Stomach (tissue), 4 donors: ENCODE measurements at regions not wholly inside any gene's neighbourhood (a gene's known extent, or its start where the extent isn't known, plus 50 kb on each side); places are given as distances from the start of the nearest gene placed in this dataset.

ENCODE experiments used
- CTCF ChIP-seq, 7 experiments: fragments of 450-650 bp in 4 of 7; fragments of 200-600 bp in 3 of 7; sonication (generic) in 3 of 7; IDR thresholded peaks; one replicate each; pipeline ENCODE4 v1.5.1; 2016 to 2019; ENCODE audit warnings: antibody characterized with exemption in 7 of 7, control low read depth in 2 of 7, mild to moderate bottlenecking in 1 of 7
- EP300 ChIP-seq: sonication (generic); formaldehyde crosslinking; IDR thresholded peaks from one replicate; pipeline ENCODE4 v1.6.1; 2017; ENCODE audit warnings: antibody characterized with exemption

GRCh38 chr18:46335534-46336101 is 231.4 kb downstream of the HAUS1 start:
- no peak for TF ChIP-seq CTCF (IDR thresholded peaks at IDR 0.05)
- no peak for TF ChIP-seq EP300
